IMR-90 (cell line): ENCODE measurements at regions not wholly inside any gene's neighbourhood (a gene's known extent, or its start where the extent isn't known, plus 50 kb on each side); places are given as distances from the start of the nearest gene placed in this dataset.

Experiments
- MAFK ChIP-seq: IDR thresholded peaks from 2 replicates; pipeline ENCODE4 v1.6.1; 2012; ENCODE audit warnings: low read depth, low read length, improper control_type of control experiment
- POLR2A ChIP-seq: IDR thresholded peaks from 2 replicates; pipeline ENCODE4 v1.6.1; 2012; ENCODE audit warnings: mild to moderate bottlenecking, low read depth, low read length
- RAD21 ChIP-seq: IDR thresholded peaks from 2 replicates; pipeline ENCODE4 v1.6.1; 2012; ENCODE audit warnings: low read length, improper control_type of control experiment
- TF ChIP-seq, protein P1 (sequence below): conservative IDR thresholded peaks from 2 replicates; pipeline ENCODE4 v1.5.1; 2012; ENCODE audit warnings: mild to moderate bottlenecking, low read depth, low read length, improper control_type of control experiment
- TF ChIP-seq, protein P2 (sequence below): fragments of 150-350 bp; IDR thresholded peaks from 2 replicates; pipeline ENCODE4 v1.6.1; 2017; ENCODE audit warnings: mild to moderate bottlenecking, antibody characterized with exemption, low read length, low read depth

DNA sequence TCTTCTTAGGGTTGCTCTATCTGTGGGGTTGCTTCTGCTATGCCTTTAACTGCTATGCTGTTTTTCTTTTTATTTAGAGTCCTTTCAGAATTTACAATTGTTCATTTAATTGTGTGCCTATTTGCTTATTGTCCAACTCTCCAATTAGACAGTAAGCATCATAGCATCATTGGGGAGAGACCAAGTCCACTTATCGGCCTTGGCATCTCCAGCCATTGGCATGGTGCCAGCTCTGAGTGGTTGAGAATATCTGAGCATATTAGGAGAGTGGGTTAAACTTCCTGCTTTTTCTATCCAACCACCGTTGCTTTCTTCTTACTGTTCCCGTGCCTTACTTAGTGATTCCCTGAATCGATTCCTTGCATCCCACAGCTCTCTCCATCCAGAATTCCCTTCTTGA, 535.0 kb downstream of the AJAP1 start:
- TF ChIP-seq, protein P1, sequence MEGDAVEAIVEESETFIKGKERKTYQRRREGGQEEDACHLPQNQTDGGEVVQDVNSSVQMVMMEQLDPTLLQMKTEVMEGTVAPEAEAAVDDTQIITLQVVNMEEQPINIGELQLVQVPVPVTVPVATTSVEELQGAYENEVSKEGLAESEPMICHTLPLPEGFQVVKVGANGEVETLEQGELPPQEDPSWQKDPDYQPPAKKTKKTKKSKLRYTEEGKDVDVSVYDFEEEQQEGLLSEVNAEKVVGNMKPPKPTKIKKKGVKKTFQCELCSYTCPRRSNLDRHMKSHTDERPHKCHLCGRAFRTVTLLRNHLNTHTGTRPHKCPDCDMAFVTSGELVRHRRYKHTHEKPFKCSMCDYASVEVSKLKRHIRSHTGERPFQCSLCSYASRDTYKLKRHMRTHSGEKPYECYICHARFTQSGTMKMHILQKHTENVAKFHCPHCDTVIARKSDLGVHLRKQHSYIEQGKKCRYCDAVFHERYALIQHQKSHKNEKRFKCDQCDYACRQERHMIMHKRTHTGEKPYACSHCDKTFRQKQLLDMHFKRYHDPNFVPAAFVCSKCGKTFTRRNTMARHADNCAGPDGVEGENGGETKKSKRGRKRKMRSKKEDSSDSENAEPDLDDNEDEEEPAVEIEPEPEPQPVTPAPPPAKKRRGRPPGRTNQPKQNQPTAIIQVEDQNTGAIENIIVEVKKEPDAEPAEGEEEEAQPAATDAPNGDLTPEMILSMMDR = no peak
- TF ChIP-seq, protein P2, sequence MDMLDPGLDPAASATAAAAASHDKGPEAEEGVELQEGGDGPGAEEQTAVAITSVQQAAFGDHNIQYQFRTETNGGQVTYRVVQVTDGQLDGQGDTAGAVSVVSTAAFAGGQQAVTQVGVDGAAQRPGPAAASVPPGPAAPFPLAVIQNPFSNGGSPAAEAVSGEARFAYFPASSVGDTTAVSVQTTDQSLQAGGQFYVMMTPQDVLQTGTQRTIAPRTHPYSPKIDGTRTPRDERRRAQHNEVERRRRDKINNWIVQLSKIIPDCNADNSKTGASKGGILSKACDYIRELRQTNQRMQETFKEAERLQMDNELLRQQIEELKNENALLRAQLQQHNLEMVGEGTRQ = no peak
- TF ChIP-seq POLR2A (no peak), RAD21 (no peak), MAFK (no peak)
